Caki2 (cell line): ENCODE measurements at regions not wholly inside any gene's neighbourhood (a gene's known extent, or its start where the extent isn't known, plus 50 kb on each side); places are given as distances from the start of the nearest gene placed in this dataset.

Source experiments
- DNase-seq: peaks from one replicate; pipeline ENCODE4 v3.0.0-alpha.2; 2015; ENCODE audit warnings: low read depth
- in situ Hi-C: cut with HindIII; loops from 2 replicates; pipeline ENCODE4 v1.10.0; 2016; ENCODE audit warnings: low sequenced_read_pairs, low pct_unique_long_range_greater_than_20kb, mixed read lengths

GRCh38 chr18:75500545-75500944 lies 73.0 kb upstream of the SMIM21 start:
- no peak for DNase-seq
- in situ Hi-C loops = no loop called here

GRCh38 chr18:75497576-75498235 lies 70.2 kb upstream of the SMIM21 start:
- in situ Hi-C loops = no loop called here
- no peak for DNase-seq

- in situ Hi-C loops = no loop called here
- DNase-seq = no peak
Observed at GRCh38 chr18:75496151-75496550, 68.6 kb upstream of the SMIM21 start.

GRCh38 chr18:75492852-75493251 lies 65.3 kb upstream of the SMIM21 start:
- in situ Hi-C loops = no loop called here
- no peak for DNase-seq

DNA sequence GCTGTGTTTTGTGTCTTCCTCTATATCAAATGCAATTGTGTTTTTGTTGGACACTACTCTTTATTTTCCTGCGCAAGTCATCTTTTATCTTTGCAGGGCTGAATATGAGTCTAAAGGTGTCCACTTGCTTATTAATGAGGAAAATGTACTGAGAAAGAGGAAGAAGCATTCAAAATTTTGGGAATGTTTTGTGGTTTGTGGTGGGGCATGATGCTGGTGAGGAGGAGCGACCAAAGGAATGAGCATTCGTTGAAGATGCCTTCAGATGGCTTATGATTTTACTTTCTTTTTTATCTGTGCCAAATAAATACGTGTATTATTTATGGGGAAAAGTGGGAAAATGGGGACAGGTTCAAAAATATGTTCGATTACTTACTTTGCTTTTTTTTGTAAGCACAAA lies 63.9 kb upstream of the SMIM21 start:
- no peak for DNase-seq
- in situ Hi-C loops = no loop called here

GRCh38 chr18:75489493-75490190 lies 62.1 kb upstream of the SMIM21 start:
- in situ Hi-C loops = no loop called here
- peak; percentile 54 for DNase-seq

- in situ Hi-C loops = no loop called here
- no peak for DNase-seq
Observed at GRCh38 chr18:75483662-75484061, 56.2 kb upstream of the SMIM21 start.

DNA sequence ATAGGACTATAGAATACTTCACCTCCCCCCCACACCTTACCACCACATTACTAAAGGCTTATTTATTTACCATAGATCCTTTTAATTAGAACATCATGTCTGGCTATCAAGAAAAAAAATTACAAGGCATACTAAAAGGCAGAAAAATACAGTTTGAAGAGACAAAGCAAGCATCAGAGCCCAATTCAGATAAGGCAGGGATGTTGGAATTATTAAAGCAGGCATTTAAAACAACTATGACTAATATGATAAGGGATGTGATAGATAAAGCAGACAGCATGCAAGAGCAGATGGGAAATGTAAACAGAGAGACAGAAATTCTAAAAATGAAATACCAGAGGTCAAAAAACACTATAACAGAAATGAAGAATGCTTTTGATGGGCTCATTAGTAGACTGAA lies 55.4 kb upstream of the SMIM21 start:
- no peak for DNase-seq
- in situ Hi-C loops = no loop called here

DNA sequence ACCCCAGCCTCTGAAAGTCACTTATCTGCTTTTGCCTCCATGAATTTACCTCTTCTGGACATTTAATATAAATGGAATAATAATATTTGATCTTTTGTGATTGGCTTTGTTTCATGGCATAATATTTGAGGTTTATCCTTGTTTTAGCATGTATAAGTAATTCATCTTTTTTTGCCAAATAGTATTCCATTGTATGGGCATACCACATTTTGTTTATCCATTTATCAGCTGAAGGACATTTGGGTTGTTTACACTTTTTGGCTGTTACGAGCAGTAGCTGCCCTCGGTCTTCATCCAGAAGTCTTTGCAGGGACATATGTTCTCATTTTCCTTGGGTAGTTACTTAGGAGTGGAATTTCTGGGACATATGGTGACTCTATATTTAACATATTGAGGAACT lies 53.0 kb upstream of the SMIM21 start:
- in situ Hi-C loops = no loop called here
- no peak for DNase-seq

GRCh38 chr18:75478996-75479880 lies 51.7 kb upstream of the SMIM21 start:
- in situ Hi-C loops = no loop called here
- peak; percentile 28 for DNase-seq

- in situ Hi-C loops = no loop called here
- DNase-seq = no peak
Observed at GRCh38 chr18:75477900-75478299, 50.4 kb upstream of the SMIM21 start.
